GM19328 (cell line): ENCODE measurements at regions not wholly inside any gene's neighbourhood (a gene's known extent, or its start where the extent isn't known, plus 50 kb on each side); places are given as distances from the start of the nearest gene placed in this dataset.

Experiments
- ATAC-seq: cut with Tn5 transposase; IDR thresholded peaks from one replicate; pipeline ENCODE4 v1.9.1; 2021; ENCODE audit warnings: mild to moderate bottlenecking, moderate library complexity; ENCODE audit not compliant: unreplicated experiment

GRCh38 chr9:79885093-79885857 lies 313.5 kb downstream of the TLE4 start:
- ATAC-seq: no peak

- ATAC-seq: no peak
Observed at GRCh38 chr9:79884546-79884945, 312.8 kb downstream of the TLE4 start.

GRCh38 chr9:79883073-79883645 lies 311.4 kb downstream of the TLE4 start:
- peak; percentile 41 for ATAC-seq

- no peak for ATAC-seq
Observed at GRCh38 chr9:79880626-79881025, 308.9 kb downstream of the TLE4 start.

GRCh38 chr9:79877943-79878602 lies 306.3 kb downstream of the TLE4 start:
- peak; percentile 66 for ATAC-seq

GRCh38 chr9:79868567-79869189 lies 296.9 kb downstream of the TLE4 start:
- ATAC-seq: no peak

- no peak for ATAC-seq
Observed at GRCh38 chr9:79862921-79863890, 291.4 kb downstream of the TLE4 start.

GRCh38 chr9:79858508-79858907 lies 286.7 kb downstream of the TLE4 start:
- ATAC-seq: no peak

- no peak for ATAC-seq
Observed at GRCh38 chr9:79857188-79857587, 285.4 kb downstream of the TLE4 start.

GRCh38 chr9:79847074-79847473 lies 275.3 kb downstream of the TLE4 start:
- no peak for ATAC-seq

GRCh38 chr9:79829566-79830302 lies 258.0 kb downstream of the TLE4 start:
- no peak for ATAC-seq

- peak; percentile 68 for ATAC-seq
Observed at GRCh38 chr9:79824265-79824664, 252.5 kb downstream of the TLE4 start.

- ATAC-seq: peak; percentile 78
Observed at GRCh38 chr9:79817438-79818004, 245.8 kb downstream of the TLE4 start.

GRCh38 chr9:79813258-79813638 lies 241.5 kb downstream of the TLE4 start:
- no peak for ATAC-seq

GRCh38 chr9:79812507-79813257 lies 240.9 kb downstream of the TLE4 start:
- peak; percentile 74 for ATAC-seq

- peak; percentile 3 for ATAC-seq
Observed at GRCh38 chr9:79812099-79812498, 240.3 kb downstream of the TLE4 start.

- no peak for ATAC-seq
Observed at GRCh38 chr9:79809931-79810330, 238.2 kb downstream of the TLE4 start.

GRCh38 chr9:79809316-79809876 lies 237.6 kb downstream of the TLE4 start:
- no peak for ATAC-seq
